Activated naive CD8-positive, alpha-beta T cell treated with anti-CD3 and anti-CD28 coated beads for 36 hours (primary cell): ENCODE measurements at regions not wholly inside any gene's neighbourhood (a gene's known extent, or its start where the extent isn't known, plus 50 kb on each side); places are given as distances from the start of the nearest gene placed in this dataset.

ENCODE experiments used
- DNase-seq: peaks from one replicate; pipeline ENCODE4 v3.0.0; 2021
- H3K27ac Mint-ChIP-seq: one replicate; pipeline ENCODE4 v1.8.0; 2022; ENCODE audit warnings: mild to moderate bottlenecking, moderate library complexity, mixed read lengths
- H3K27me3 Mint-ChIP-seq: one replicate; pipeline ENCODE4 v1.8.0; 2022; ENCODE audit warnings: mild to moderate bottlenecking, mixed read lengths
- H3K36me3 Mint-ChIP-seq: one replicate; pipeline ENCODE4 v1.8.0; 2021; ENCODE audit warnings: mild to moderate bottlenecking, mixed read lengths
- H3K4me1 Mint-ChIP-seq: one replicate; pipeline ENCODE4 v1.8.0; 2021; ENCODE audit warnings: mixed read lengths
- H3K4me3 Mint-ChIP-seq: one replicate; pipeline ENCODE4 v1.8.0; 2022; ENCODE audit warnings: mild to moderate bottlenecking, moderate library complexity, mixed read lengths
- H3K9me3 Mint-ChIP-seq: one replicate; pipeline ENCODE4 v1.8.0; 2022; ENCODE audit warnings: mixed read lengths

GRCh38 chr2:240303896-240304745 is 131.3 kb upstream of the GPC1 start:
- no peaks in the 10 kb centered on the region for H3K4me1 Mint-ChIP-seq
- peaks cover 4% of the 10 kb centered on the region for H3K27me3 Mint-ChIP-seq
- no peak for DNase-seq
- H3K9me3 Mint-ChIP-seq: no peaks in the 10 kb centered on the region
- H3K4me3 Mint-ChIP-seq: no peak overlapping the region
- H3K36me3 Mint-ChIP-seq: no peaks in the 10 kb centered on the region
- no peak overlapping the region for H3K27ac Mint-ChIP-seq

- Mint-ChIP-seq H3K4me3 (no peak overlapping the region), H3K36me3 (no peaks in the 10 kb centered on the region), H3K27me3 (peaks cover 4% of the 10 kb centered on the region), H3K27ac (no peak overlapping the region), H3K4me1 (no peaks in the 10 kb centered on the region), H3K9me3 (no peaks in the 10 kb centered on the region)
- DNase-seq: no peak
These were observed 130.7 kb upstream of the GPC1 start for GRCh38 chr2:240304746-240305161.

GRCh38 chr2:240305369-240305962 is 130.0 kb upstream of the GPC1 start:
- peaks cover 4% of the 10 kb centered on the region for H3K27me3 Mint-ChIP-seq

GRCh38 chr2:240306185-240306584 is 129.3 kb upstream of the GPC1 start:
- no peaks in the 10 kb centered on the region for H3K4me1 Mint-ChIP-seq
- no peaks in the 10 kb centered on the region for H3K27me3 Mint-ChIP-seq
- no peak overlapping the region for H3K27ac Mint-ChIP-seq
- H3K4me3 Mint-ChIP-seq: no peak overlapping the region
- H3K36me3 Mint-ChIP-seq: no peaks in the 10 kb centered on the region
- no peak for DNase-seq
- no peaks in the 10 kb centered on the region for H3K9me3 Mint-ChIP-seq

More at GRCh38 chr2:240305369-240305962, 130.0 kb upstream of the GPC1 start:
- Mint-ChIP-seq H3K4me1 (no peaks in the 10 kb centered on the region), H3K27ac (no peak overlapping the region), H3K9me3 (no peaks in the 10 kb centered on the region), H3K4me3 (no peak overlapping the region), H3K36me3 (no peaks in the 10 kb centered on the region)
- DNase-seq: no peak

GRCh38 chr2:240308111-240308651 is 127.3 kb upstream of the GPC1 start:
- Mint-ChIP-seq H3K27me3 (no peaks in the 10 kb centered on the region), H3K9me3 (no peaks in the 10 kb centered on the region), H3K4me1 (no peaks in the 10 kb centered on the region), H3K4me3 (no peak overlapping the region), H3K27ac (no peak overlapping the region), H3K36me3 (no peaks in the 10 kb centered on the region)
- DNase-seq: no peak

- DNase-seq: no peak
- no peaks in the 10 kb centered on the region for H3K4me1 Mint-ChIP-seq
- no peaks in the 10 kb centered on the region for H3K9me3 Mint-ChIP-seq
- no peak overlapping the region for H3K4me3 Mint-ChIP-seq
- peaks cover under 1% of the 10 kb centered on the region for H3K27me3 Mint-ChIP-seq
- H3K36me3 Mint-ChIP-seq: no peaks in the 10 kb centered on the region
- no peak overlapping the region for H3K27ac Mint-ChIP-seq
These were observed 126.2 kb upstream of the GPC1 start for GRCh38 chr2:240309214-240309613.

- Mint-ChIP-seq H3K27ac (no peak overlapping the region), H3K4me3 (no peak overlapping the region), H3K9me3 (no peaks in the 10 kb centered on the region), H3K36me3 (no peaks in the 10 kb centered on the region), H3K4me1 (no peaks in the 10 kb centered on the region), H3K27me3 (peaks cover 5% of the 10 kb centered on the region)
- no peak for DNase-seq
These were observed 125.3 kb upstream of the GPC1 start for GRCh38 chr2:240310201-240310600.

GRCh38 chr2:240310645-240311044 is 124.8 kb upstream of the GPC1 start:
- no peak overlapping the region for H3K27ac Mint-ChIP-seq
- H3K27me3 Mint-ChIP-seq: peaks cover 5% of the 10 kb centered on the region
- DNase-seq: no peak
- no peak overlapping the region for H3K4me3 Mint-ChIP-seq
- H3K9me3 Mint-ChIP-seq: no peaks in the 10 kb centered on the region
- H3K4me1 Mint-ChIP-seq: no peaks in the 10 kb centered on the region
- no peaks in the 10 kb centered on the region for H3K36me3 Mint-ChIP-seq

GRCh38 chr2:240311821-240312220 is 123.6 kb upstream of the GPC1 start:
- Mint-ChIP-seq H3K27ac (no peak overlapping the region), H3K36me3 (no peaks in the 10 kb centered on the region), H3K4me3 (no peak overlapping the region), H3K4me1 (no peaks in the 10 kb centered on the region), H3K9me3 (no peaks in the 10 kb centered on the region), H3K27me3 (peaks cover 13% of the 10 kb centered on the region)
- DNase-seq: no peak

GRCh38 chr2:240319221-240319854 is 116.1 kb upstream of the GPC1 start:
- Mint-ChIP-seq H3K27me3 (peaks cover 18% of the 10 kb centered on the region), H3K4me1 (no peaks in the 10 kb centered on the region), H3K9me3 (no peaks in the 10 kb centered on the region), H3K36me3 (no peaks in the 10 kb centered on the region), H3K4me3 (no peak overlapping the region), H3K27ac (no peak overlapping the region)
- no peak for DNase-seq

- H3K27me3 Mint-ChIP-seq: peaks cover 14% of the 10 kb centered on the region
- no peaks in the 10 kb centered on the region for H3K4me1 Mint-ChIP-seq
- no peak overlapping the region for H3K4me3 Mint-ChIP-seq
- no peaks in the 10 kb centered on the region for H3K36me3 Mint-ChIP-seq
- DNase-seq: no peak
- no peak overlapping the region for H3K27ac Mint-ChIP-seq
- H3K9me3 Mint-ChIP-seq: no peaks in the 10 kb centered on the region
These were observed 115.6 kb upstream of the GPC1 start for GRCh38 chr2:240319855-240320203.

GRCh38 chr2:240320204-240320993 is 115.1 kb upstream of the GPC1 start:
- peaks cover 14% of the 10 kb centered on the region for H3K27me3 Mint-ChIP-seq
- no peaks in the 10 kb centered on the region for H3K4me1 Mint-ChIP-seq
- H3K9me3 Mint-ChIP-seq: no peaks in the 10 kb centered on the region
- no peak overlapping the region for H3K27ac Mint-ChIP-seq
- no peaks in the 10 kb centered on the region for H3K36me3 Mint-ChIP-seq
- H3K4me3 Mint-ChIP-seq: no peak overlapping the region
- DNase-seq: no peak

GRCh38 chr2:240322231-240322955 is 113.1 kb upstream of the GPC1 start:
- no peak overlapping the region for H3K4me3 Mint-ChIP-seq
- DNase-seq: no peak
- H3K9me3 Mint-ChIP-seq: no peaks in the 10 kb centered on the region
- H3K27me3 Mint-ChIP-seq: peaks cover under 1% of the 10 kb centered on the region
- no peaks in the 10 kb centered on the region for H3K4me1 Mint-ChIP-seq
- H3K27ac Mint-ChIP-seq: no peak overlapping the region
- H3K36me3 Mint-ChIP-seq: no peaks in the 10 kb centered on the region

GRCh38 chr2:240322991-240323390 is 112.5 kb upstream of the GPC1 start:
- no peaks in the 10 kb centered on the region for H3K9me3 Mint-ChIP-seq
- no peak overlapping the region for H3K27ac Mint-ChIP-seq
- DNase-seq: no peak
- H3K27me3 Mint-ChIP-seq: no peaks in the 10 kb centered on the region
- no peaks in the 10 kb centered on the region for H3K4me1 Mint-ChIP-seq
- no peak overlapping the region for H3K4me3 Mint-ChIP-seq
- no peaks in the 10 kb centered on the region for H3K36me3 Mint-ChIP-seq
